Fibroblast of lung (primary cell): ENCODE measurements at regions not wholly inside any gene's neighbourhood (a gene's known extent, or its start where the extent isn't known, plus 50 kb on each side); places are given as distances from the start of the nearest gene placed in this dataset.

Experiments
- DNase-seq, 2 donors: peaks; one replicate each; pipeline versions ENCODE4 v3.0.0 to v3.0.0-alpha.2; 2010; ENCODE audit warnings: low read depth in 2 of 2
- H2AFZ ChIP-seq: 2 replicates; pipeline ENCODE4 v1.5.1; 2012; ENCODE audit warnings: low read length, control low read depth, inconsistent platforms
- H3K27ac ChIP-seq: 2 replicates; pipeline ENCODE4 v1.5.1; 2011; ENCODE audit warnings: low read length, control low read depth; ENCODE audit not compliant: insufficient read depth
- H3K27me3 ChIP-seq: 2 replicates; pipeline ENCODE4 v1.5.1; 2011; ENCODE audit warnings: mild to moderate bottlenecking, low read length; ENCODE audit not compliant: control insufficient read depth, insufficient read depth
- H3K36me3 ChIP-seq: 2 replicates; pipeline ENCODE4 v1.5.1; 2011; ENCODE audit warnings: low read length; ENCODE audit not compliant: control insufficient read depth, insufficient read depth
- H3K4me1 ChIP-seq: 2 replicates; pipeline ENCODE4 v1.5.1; 2011; ENCODE audit warnings: low read length; ENCODE audit not compliant: control insufficient read depth, insufficient read depth; ENCODE audit errors: extremely low read depth
- H3K4me2 ChIP-seq: 2 replicates; pipeline ENCODE4 v1.5.1; 2011; ENCODE audit warnings: low read length, control low read depth; ENCODE audit not compliant: insufficient read depth; ENCODE audit errors: extremely low read depth
- H3K4me3 ChIP-seq, 4 experiments: fragments of 200-600 bp in 1 of 4; sonication (generic) in 1 of 4; replicated peaks in 1 of 4; 2 replicates each; pipeline ENCODE4 v1.5.1; 2011 to 2016; ENCODE audit warnings: low read length in 4 of 4, low read depth in 3 of 4, mild to moderate bottlenecking in 3 of 4, control low read depth in 2 of 4, inconsistent platforms in 1 of 4, mixed read lengths in 1 of 4; ENCODE audit not compliant: insufficient read depth in 1 of 4; ENCODE audit errors: control extremely low read depth in 1 of 4
- H3K79me2 ChIP-seq: 2 replicates; pipeline ENCODE4 v1.5.1; 2012; ENCODE audit warnings: mild to moderate bottlenecking, low read length, inconsistent platforms; ENCODE audit not compliant: control insufficient read depth, insufficient read depth
- H3K9ac ChIP-seq: 2 replicates; pipeline ENCODE4 v1.5.1; 2011; ENCODE audit warnings: mild to moderate bottlenecking, low read length, control low read depth; ENCODE audit not compliant: insufficient read depth
- H3K9me3 ChIP-seq: 2 replicates; pipeline ENCODE4 v1.5.1; 2012; ENCODE audit warnings: low read depth, low read length; ENCODE audit not compliant: control insufficient read depth, insufficient read depth
- H4K20me1 ChIP-seq: 2 replicates; pipeline ENCODE4 v1.5.1; 2011; ENCODE audit warnings: low read length; ENCODE audit not compliant: control insufficient read depth, insufficient read depth; ENCODE audit errors: extremely low read depth
- CTCF ChIP-seq, 2 donors: IDR thresholded peaks in 1 of 2; conservative IDR thresholded peaks in 1 of 2; 1 replicate in 1 of 2; 2 replicates in 1 of 2; pipeline ENCODE4 v1.5.1; 2011 to 2012; ENCODE audit warnings: low read length in 2 of 2, control low read depth in 1 of 2, inconsistent platforms in 1 of 2, low read depth in 1 of 2, mild to moderate bottlenecking in 1 of 2
- EZH2 ChIP-seq: IDR thresholded peaks from 2 replicates; pipeline ENCODE4 v1.5.1; 2012; ENCODE audit warnings: low read length, control low read depth, mild to moderate bottlenecking; ENCODE audit errors: missing control alignments

- no peak overlapping the region for H3K4me2 ChIP-seq
- H3K4me1 ChIP-seq = no peaks in the 10 kb centered on the region
- TF ChIP-seq CTCF (conservative IDR thresholded peaks at IDR 0.05 in 1 of 2, IDR thresholded peaks at IDR 0.05 in 1 of 2; ENCODE audit: low read depth in 1 of 2, low read length in 2 of 2) (no peak), EZH2 (no peak)
- no peak for DNase-seq
- no peaks in the 10 kb centered on the region for H4K20me1 ChIP-seq
- H3K79me2 ChIP-seq = no peaks in the 10 kb centered on the region
- no peak overlapping the region for H3K27ac ChIP-seq
- no peak overlapping the region for H2AFZ ChIP-seq
- H3K9ac ChIP-seq = no peak overlapping the region
- no peak overlapping the region for H3K4me3 ChIP-seq
- no peaks in the 10 kb centered on the region for H3K27me3 ChIP-seq
- no peaks in the 10 kb centered on the region for H3K9me3 ChIP-seq
- H3K36me3 ChIP-seq = no peaks in the 10 kb centered on the region
These were observed 360.5 kb downstream of the IRX2 start for GRCh38 chr5:2391021-2391420.

GRCh38 chr5:2388571-2388970, 362.9 kb downstream of the IRX2 start:
- DNase-seq = no peak
- no peak overlapping the region for H3K9ac ChIP-seq
- no peak overlapping the region for H3K4me2 ChIP-seq
- no peaks in the 10 kb centered on the region for H3K27me3 ChIP-seq
- H3K4me3 ChIP-seq = no peak overlapping the region
- H3K36me3 ChIP-seq = no peaks in the 10 kb centered on the region
- H3K9me3 ChIP-seq = no peaks in the 10 kb centered on the region
- H3K27ac ChIP-seq = no peak overlapping the region
- no peak overlapping the region for H2AFZ ChIP-seq
- no peaks in the 10 kb centered on the region for H3K4me1 ChIP-seq
- no peaks in the 10 kb centered on the region for H4K20me1 ChIP-seq
- TF ChIP-seq CTCF (conservative IDR thresholded peaks at IDR 0.05 in 1 of 2, IDR thresholded peaks at IDR 0.05 in 1 of 2; ENCODE audit: low read depth in 1 of 2, low read length in 2 of 2) (no peak), EZH2 (no peak)
- H3K79me2 ChIP-seq = no peaks in the 10 kb centered on the region

GRCh38 chr5:2387634-2388325, 363.7 kb downstream of the IRX2 start:
- Histone ChIP-seq H3K4me1 (no peaks in the 10 kb centered on the region), H3K9ac (no peak overlapping the region), H4K20me1 (no peaks in the 10 kb centered on the region), H3K79me2 (no peaks in the 10 kb centered on the region), H2AFZ (no peak overlapping the region), H3K36me3 (no peaks in the 10 kb centered on the region), H3K27ac (no peak overlapping the region), H3K4me3 (no peak overlapping the region), H3K27me3 (no peaks in the 10 kb centered on the region), H3K9me3 (no peaks in the 10 kb centered on the region), H3K4me2 (no peak overlapping the region)
- DNase-seq = peak in 1 of 2 donors; percentile 9
- TF ChIP-seq CTCF (conservative IDR thresholded peaks at IDR 0.05 in 1 of 2, IDR thresholded peaks at IDR 0.05 in 1 of 2; ENCODE audit: low read depth in 1 of 2, low read length in 2 of 2) = no peak
